ENCODE measurements at regions not wholly inside any gene's neighbourhood (a gene's known extent, or its start where the extent isn't known, plus 50 kb on each side); places are given as distances from the start of the nearest gene placed in this dataset.

- TF ChIP-seq CTCF (IDR thresholded peaks at IDR 0.05; ENCODE audit: insufficient read depth, low read depth, low read length) (no peak), EZH2 (IDR thresholded peaks at IDR 0.05; ENCODE audit: insufficient read depth, low read length) (no peak)
These were observed 211.2 kb downstream of the NXNL2 start for GRCh38 chr9:88746029-88746742.

Data from astrocyte (in vitro differentiated cells and primary cell).